Activated CD4-positive, alpha-beta T cell treated with anti-CD3 and anti-CD28 coated beads, Interleukin-2, amount 10 ng/mL, durations not matched to agents 7 days and 5 days (primary cell): ENCODE measurements at regions not wholly inside any gene's neighbourhood (a gene's known extent, or its start where the extent isn't known, plus 50 kb on each side); places are given as distances from the start of the nearest gene placed in this dataset.
A peak's percentile ranks its signal among the peaks of the same experiment; 100 is the strongest.
"Not testable (repeated sequence)": the region's sequence is repeated elsewhere in the genome, so short reads cannot be mapped to it uniquely, and the experiment has no call there.

ENCODE experiments used
- CTCF ChIA-PET: fragments of 350-600 bp; sonication (Branson Sonifier 250); formaldehyde crosslinking; loops from one replicate; lab custom pipeline; 2021; ENCODE audit warnings: antibody characterized with exemption; lab: Charles Lee
- POLR2A ChIA-PET: fragments of 350-600 bp; sonication (Branson Sonifier 250); formaldehyde crosslinking; loops from one replicate; lab custom pipeline; 2021; ENCODE audit warnings: antibody characterized with exemption; lab: Charles Lee
- DNase-seq: peaks from one replicate; pipeline ENCODE4 v3.0.0-alpha.2; 2020
- H3K27ac Mint-ChIP-seq: one replicate; pipeline ENCODE4 v1.8.0; 2021; ENCODE audit warnings: mild to moderate bottlenecking, moderate library complexity, mixed read lengths
- H3K27me3 Mint-ChIP-seq: one replicate; pipeline ENCODE4 v1.8.0; 2021; ENCODE audit warnings: mixed read lengths
- H3K36me3 Mint-ChIP-seq: one replicate; pipeline ENCODE4 v1.8.0; 2021; ENCODE audit warnings: low read depth, mixed read lengths
- H3K4me1 Mint-ChIP-seq: one replicate; pipeline ENCODE4 v1.8.0; 2021; ENCODE audit warnings: mixed read lengths
- H3K4me3 Mint-ChIP-seq: one replicate; pipeline ENCODE4 v1.8.0; 2021; ENCODE audit warnings: mild to moderate bottlenecking, moderate library complexity, mixed read lengths
- H3K9me3 Mint-ChIP-seq: one replicate; pipeline ENCODE4 v1.8.0; 2021; ENCODE audit warnings: mixed read lengths

GRCh38 chr10:9163699-9164098 lies 1109.2 kb downstream of the GATA3 start:
- peaks cover 25% of the 10 kb centered on the region for H3K9me3 Mint-ChIP-seq
- POLR2A ChIA-PET = no interaction called here
- no peak overlapping the region for H3K4me3 Mint-ChIP-seq
- peaks cover 3% of the 10 kb centered on the region for H3K36me3 Mint-ChIP-seq
- H3K27me3 Mint-ChIP-seq = no peaks in the 10 kb centered on the region
- H3K4me1 Mint-ChIP-seq = peaks cover 23% of the 10 kb centered on the region
- no peak overlapping the region for H3K27ac Mint-ChIP-seq
- no peak for DNase-seq
- CTCF ChIA-PET = interaction anchor here (0.7 to 1.1 kb wide), 3 partner anchors 141 to 1920 kb away, joined by 3 to 4 read pairs (median 3); no protein-coding TSS in a partner anchor

DNA sequence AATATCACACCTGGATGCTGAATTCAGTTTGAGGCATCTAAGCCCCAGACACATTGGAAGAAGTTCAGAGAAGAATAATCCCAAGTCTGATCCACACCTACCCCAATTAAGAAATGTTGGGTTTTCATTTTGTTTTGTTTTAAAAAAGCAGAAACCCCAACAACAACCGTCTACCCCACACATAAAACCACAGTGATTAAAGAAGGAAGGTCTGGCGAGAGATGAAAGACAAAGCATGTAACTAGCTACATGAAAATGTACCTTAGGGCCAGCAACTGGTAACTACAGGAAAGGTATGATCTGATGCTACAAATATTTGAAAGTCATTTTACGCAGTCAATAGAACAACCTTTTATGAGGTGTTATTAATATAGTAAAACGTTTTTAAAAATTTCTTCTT lies 1112.3 kb downstream of the GATA3 start:
- peaks cover 3% of the 10 kb centered on the region for H3K36me3 Mint-ChIP-seq
- peaks cover 23% of the 10 kb centered on the region for H3K4me1 Mint-ChIP-seq
- ChIA-PET CTCF (no interaction called here), POLR2A (interaction anchor here (0.6 kb wide), 1 partner anchor 85 kb away, joined by 4 read pairs; no protein-coding TSS in a partner anchor)
- peaks cover 11% of the 10 kb centered on the region for H3K9me3 Mint-ChIP-seq
- H3K4me3 Mint-ChIP-seq = no peak overlapping the region
- no peak for DNase-seq
- no peak overlapping the region for H3K27ac Mint-ChIP-seq
- no peaks in the 10 kb centered on the region for H3K27me3 Mint-ChIP-seq

DNA sequence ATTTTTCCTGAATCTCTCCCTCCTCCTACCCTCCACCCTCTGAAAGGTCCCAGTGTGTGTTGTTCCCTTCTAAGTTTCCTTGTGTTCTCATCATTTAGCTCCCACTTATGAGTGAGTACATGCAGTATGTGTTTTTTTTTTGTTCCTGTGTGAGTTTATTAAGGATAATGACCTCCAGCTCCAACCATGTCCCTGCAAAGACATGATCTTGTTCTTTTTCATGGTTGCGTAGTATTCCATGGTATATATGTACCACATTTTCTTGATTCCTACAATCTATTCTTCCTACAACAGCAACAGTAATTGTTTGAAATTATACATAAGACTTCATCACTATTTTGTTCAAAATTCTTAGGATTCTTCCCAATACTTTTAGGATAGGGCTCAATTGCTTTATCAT lies 1117.8 kb downstream of the GATA3 start:
- no peak overlapping the region for H3K4me3 Mint-ChIP-seq

DNA sequence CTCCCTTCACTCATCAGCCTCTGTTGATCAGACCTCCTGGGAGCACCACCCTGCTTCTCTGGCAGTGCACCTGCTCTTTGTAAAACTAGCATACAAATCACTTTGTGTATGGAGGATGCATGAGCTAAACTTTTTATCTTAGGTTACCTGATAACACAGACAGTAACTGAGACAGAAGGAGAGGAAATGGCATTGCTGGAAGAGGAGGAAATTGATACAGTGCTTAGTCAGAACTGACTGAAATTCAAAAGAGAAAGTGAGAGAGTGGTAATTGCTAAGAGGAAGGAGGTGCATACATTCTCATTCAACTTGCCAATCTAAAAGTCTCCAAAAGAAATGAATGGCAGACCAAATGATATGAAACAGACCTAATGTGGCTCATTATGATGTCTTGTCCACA lies 1120.7 kb downstream of the GATA3 start:
- no peak for DNase-seq
- CTCF ChIA-PET = no interaction called here
- no peak overlapping the region for H3K4me3 Mint-ChIP-seq
- H3K27ac Mint-ChIP-seq = no peak overlapping the region
- no peaks in the 10 kb centered on the region for H3K36me3 Mint-ChIP-seq
- no peaks in the 10 kb centered on the region for H3K27me3 Mint-ChIP-seq
- peaks cover 15% of the 10 kb centered on the region for H3K4me1 Mint-ChIP-seq
- POLR2A ChIA-PET = no interaction called here
- H3K9me3 Mint-ChIP-seq = peaks cover 11% of the 10 kb centered on the region

More for the DNA sequence above, 1117.8 kb downstream of the GATA3 start:
- Mint-ChIP-seq H3K27me3 (no peaks in the 10 kb centered on the region), H3K4me1 (peaks cover 16% of the 10 kb centered on the region), H3K36me3 (no peaks in the 10 kb centered on the region), H3K27ac (no peak overlapping the region), H3K9me3 (peaks cover 11% of the 10 kb centered on the region)
- DNase-seq = no peak
- CTCF ChIA-PET = no interaction called here
- POLR2A ChIA-PET = no interaction called here

DNA sequence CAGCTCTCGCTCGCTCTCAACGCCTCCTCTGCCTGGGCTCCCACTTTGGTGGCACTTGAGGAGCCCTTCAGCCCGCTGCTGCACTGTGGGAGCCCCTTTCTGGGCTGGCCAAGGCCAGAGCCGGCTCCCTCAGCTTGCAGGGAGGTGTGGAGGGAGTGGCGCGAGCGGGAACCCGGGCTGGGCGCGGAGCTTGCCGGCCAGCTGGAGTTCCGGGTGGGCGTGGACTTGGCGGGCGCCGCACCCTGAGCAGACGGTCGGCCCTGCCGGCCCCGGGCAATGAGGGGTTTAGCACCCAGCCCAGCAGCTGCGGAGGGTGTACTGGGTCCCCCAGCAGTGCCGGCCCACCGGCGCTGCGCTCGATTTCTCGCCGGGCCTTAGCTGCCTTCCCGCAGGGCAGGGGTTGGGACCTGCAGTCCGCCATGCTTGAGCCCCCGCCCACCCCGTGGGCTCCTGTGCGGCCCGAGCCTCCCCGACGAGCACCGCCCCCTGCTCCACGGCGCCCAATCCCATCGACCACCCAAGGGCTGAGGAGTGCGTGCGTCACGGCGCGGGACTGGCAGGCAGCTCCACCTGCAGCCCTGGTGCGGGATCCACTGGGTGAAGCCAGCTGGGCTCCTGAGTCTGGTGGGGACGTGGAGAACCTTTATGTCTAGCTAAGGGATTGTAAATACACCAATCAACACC lies 1128.9 kb downstream of the GATA3 start:
- H3K36me3 Mint-ChIP-seq, H3K4me3 Mint-ChIP-seq, DNase-seq, POLR2A ChIA-PET, CTCF ChIA-PET, H3K27me3 Mint-ChIP-seq, H3K27ac Mint-ChIP-seq, H3K9me3 Mint-ChIP-seq, H3K4me1 Mint-ChIP-seq: not testable (repeated sequence)

DNA sequence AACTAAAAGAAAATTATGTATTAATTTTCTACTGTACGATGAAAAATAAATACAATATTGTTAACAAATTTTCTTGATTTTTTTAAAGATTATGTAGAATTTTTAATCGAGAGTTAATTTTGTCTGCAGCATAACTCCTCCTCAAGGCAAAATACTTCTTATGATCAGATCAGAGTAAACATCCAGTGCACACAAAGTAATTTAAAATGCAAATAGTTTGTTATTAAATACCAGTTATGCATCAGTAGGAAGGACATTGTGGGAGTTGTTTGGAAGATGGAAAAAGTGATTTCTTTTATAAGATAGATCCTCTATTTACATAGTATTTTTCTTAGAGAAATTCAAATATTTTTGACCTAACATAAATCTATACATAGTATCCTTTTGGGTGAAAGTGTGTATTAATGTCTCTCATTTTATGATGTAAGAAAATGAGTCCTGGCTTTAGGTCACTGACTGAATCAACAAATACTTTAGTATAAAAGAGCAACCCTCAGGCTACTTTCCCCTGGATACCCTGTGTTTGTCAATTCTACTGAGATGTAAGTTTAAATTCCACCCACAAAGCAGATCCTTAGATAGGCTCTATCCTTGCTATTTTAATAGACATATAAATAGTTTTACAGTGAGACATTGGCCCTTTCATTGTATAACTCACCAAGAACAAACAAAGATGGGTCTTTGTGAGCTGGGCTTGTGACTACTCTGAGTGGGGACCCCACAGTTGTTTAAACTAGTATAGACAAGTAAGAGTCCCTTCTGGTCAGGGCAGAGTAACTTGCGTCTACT lies 1133.7 kb downstream of the GATA3 start:
- H3K36me3 Mint-ChIP-seq = no peaks in the 10 kb centered on the region
- H3K9me3 Mint-ChIP-seq = no peaks in the 10 kb centered on the region
- ChIA-PET POLR2A (no interaction called here), CTCF (interaction anchor here (0.5 kb wide), 1 partner anchor 1957 kb away, joined by 3 read pairs; no protein-coding TSS in a partner anchor)
- no peak for DNase-seq
- H3K4me1 Mint-ChIP-seq = peaks cover 2% of the 10 kb centered on the region
- peaks cover 2% of the 10 kb centered on the region for H3K27me3 Mint-ChIP-seq
- no peak overlapping the region for H3K4me3 Mint-ChIP-seq
- no peak overlapping the region for H3K27ac Mint-ChIP-seq

DNA sequence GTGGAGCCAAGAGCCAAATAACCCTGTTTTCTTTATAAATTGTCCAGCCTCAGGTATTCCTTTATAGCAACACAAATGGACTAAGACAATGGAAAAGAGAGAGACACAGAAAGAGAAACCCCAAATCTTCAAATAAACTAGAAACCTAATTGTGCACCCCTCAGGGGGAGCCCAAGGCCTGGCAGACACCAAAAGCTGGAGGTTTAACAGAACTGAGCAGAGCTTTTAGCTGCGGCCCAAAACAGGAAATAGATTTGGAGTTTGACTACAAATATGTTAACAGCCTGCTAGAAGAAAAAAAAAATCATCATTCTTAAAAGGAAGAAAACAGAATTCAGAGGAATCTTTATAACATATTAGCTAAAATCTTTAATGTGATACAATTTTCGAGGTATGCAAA lies 1135.0 kb downstream of the GATA3 start:
- POLR2A ChIA-PET = no interaction called here
- Mint-ChIP-seq H3K36me3 (no peaks in the 10 kb centered on the region), H3K9me3 (no peaks in the 10 kb centered on the region), H3K27ac (no peak overlapping the region), H3K27me3 (peaks cover 2% of the 10 kb centered on the region), H3K4me1 (peaks cover 2% of the 10 kb centered on the region), H3K4me3 (no peak overlapping the region)
- CTCF ChIA-PET = no interaction called here
- no peak for DNase-seq

- no peaks in the 10 kb centered on the region for H3K9me3 Mint-ChIP-seq
- POLR2A ChIA-PET = no interaction called here
- H3K27ac Mint-ChIP-seq = no peak overlapping the region
- H3K4me1 Mint-ChIP-seq = peaks cover 2% of the 10 kb centered on the region
- no peak for DNase-seq
- peaks cover 2% of the 10 kb centered on the region for H3K27me3 Mint-ChIP-seq
- no peaks in the 10 kb centered on the region for H3K36me3 Mint-ChIP-seq
- H3K4me3 Mint-ChIP-seq = no peak overlapping the region
- CTCF ChIA-PET = no interaction called here
Measured at GRCh38 chr10:9193120-9193519, 1138.6 kb downstream of the GATA3 start.

- Mint-ChIP-seq H3K27me3 (peaks cover 2% of the 10 kb centered on the region), H3K27ac (no peak overlapping the region), H3K9me3 (no peaks in the 10 kb centered on the region), H3K4me1 (no peaks in the 10 kb centered on the region), H3K36me3 (no peaks in the 10 kb centered on the region), H3K4me3 (no peak overlapping the region)
- ChIA-PET POLR2A (no interaction called here), CTCF (no interaction called here)
- no peak for DNase-seq
Measured at GRCh38 chr10:9195385-9195784, 1140.9 kb downstream of the GATA3 start.

DNA sequence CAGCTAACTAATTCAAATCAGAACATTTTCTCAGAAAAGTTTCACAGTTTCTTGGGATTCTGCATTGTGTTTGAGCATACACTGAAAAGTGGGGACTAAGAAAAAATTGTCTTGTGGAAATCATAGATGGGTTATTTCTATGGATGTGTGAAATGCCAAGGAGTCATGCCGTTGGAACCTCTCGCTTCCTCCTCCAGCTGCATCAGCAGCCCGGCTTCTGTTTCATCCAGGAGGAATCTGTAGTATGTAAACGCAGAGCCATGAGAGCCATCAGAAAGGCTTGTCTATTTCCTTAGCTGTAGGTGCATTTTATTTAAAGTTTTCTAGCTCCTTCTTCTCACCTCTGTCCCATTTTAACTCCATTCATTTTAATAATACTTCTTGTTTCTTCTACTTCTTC lies 1144.1 kb downstream of the GATA3 start:
- no peak overlapping the region for H3K27ac Mint-ChIP-seq
- no peak for DNase-seq
- no peak overlapping the region for H3K4me3 Mint-ChIP-seq
- H3K27me3 Mint-ChIP-seq = no peaks in the 10 kb centered on the region
- H3K4me1 Mint-ChIP-seq = no peaks in the 10 kb centered on the region
- H3K9me3 Mint-ChIP-seq = no peaks in the 10 kb centered on the region
- POLR2A ChIA-PET = no interaction called here
- no peaks in the 10 kb centered on the region for H3K36me3 Mint-ChIP-seq
- CTCF ChIA-PET = no interaction called here

DNA sequence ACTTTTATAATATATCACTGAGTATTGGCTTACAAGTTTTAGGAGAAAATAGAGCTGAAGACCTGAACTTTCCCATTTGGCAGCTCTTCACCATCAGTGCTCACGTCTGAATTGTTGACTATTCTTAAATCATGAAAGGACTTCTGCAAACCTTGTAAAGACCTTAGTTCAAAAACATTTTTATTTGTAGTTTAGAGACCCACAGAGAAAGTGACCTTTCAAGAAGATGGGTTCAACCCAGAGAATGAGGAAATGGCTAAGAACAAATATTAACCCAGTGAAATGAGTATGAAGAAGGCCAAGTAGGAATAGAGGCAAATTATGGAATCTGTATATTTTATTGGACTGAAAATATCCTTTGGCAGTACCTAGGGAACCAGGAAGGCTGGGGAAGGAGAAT lies 1151.1 kb downstream of the GATA3 start:
- Mint-ChIP-seq H3K27ac (no peak overlapping the region), H3K9me3 (no peaks in the 10 kb centered on the region), H3K4me3 (no peak overlapping the region), H3K36me3 (no peaks in the 10 kb centered on the region), H3K27me3 (no peaks in the 10 kb centered on the region), H3K4me1 (no peaks in the 10 kb centered on the region)
- ChIA-PET CTCF (no interaction called here), POLR2A (no interaction called here)
- no peak for DNase-seq

DNA sequence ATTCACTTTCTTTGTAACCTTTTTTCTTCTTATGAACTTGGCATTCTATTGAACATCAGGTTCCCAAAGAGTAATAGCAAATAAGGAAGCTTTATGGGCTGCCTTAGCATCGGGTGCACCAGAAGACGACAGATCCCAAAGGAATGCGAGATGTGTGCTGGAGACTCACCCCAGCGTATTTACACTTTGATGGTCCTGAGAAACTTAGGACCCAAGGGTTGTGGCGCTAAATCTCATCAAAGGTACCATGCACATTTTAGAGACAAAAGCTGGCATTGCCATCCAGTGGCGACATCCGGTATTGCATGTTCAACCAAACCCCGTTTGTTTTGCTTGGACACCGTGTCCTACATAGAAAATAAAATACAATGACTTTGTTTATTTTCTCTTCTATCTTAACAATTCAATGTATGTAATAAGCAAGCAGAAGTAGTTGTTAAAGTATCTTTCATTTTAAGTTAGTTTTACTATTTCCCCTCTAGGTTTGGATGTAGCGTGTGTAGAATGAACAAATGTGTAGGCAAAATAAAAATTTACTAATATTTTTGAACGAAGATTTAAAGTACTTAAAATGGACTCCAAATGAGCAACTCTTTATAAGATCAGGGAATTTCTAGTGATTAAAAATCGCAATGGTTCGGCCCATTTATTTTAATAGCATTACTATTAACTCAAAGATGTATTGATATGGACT lies 1154.8 kb downstream of the GATA3 start:
- Mint-ChIP-seq H3K27me3 (no peaks in the 10 kb centered on the region), H3K36me3 (no peaks in the 10 kb centered on the region), H3K27ac (no peak overlapping the region), H3K4me1 (no peaks in the 10 kb centered on the region), H3K4me3 (no peak overlapping the region), H3K9me3 (no peaks in the 10 kb centered on the region)
- POLR2A ChIA-PET = no interaction called here
- peak; percentile 74 for DNase-seq
- CTCF ChIA-PET = interaction anchor here (0.6 to 1.4 kb wide), 2 partner anchors 14 to 1254 kb away, joined by 3 read pairs; no protein-coding TSS in a partner anchor

GRCh38 chr10:9211228-9211627 lies 1156.7 kb downstream of the GATA3 start:
- Mint-ChIP-seq H3K27me3 (no peaks in the 10 kb centered on the region), H3K36me3 (no peaks in the 10 kb centered on the region), H3K27ac (no peak overlapping the region), H3K9me3 (no peaks in the 10 kb centered on the region), H3K4me3 (no peak overlapping the region), H3K4me1 (no peaks in the 10 kb centered on the region)
- ChIA-PET POLR2A (no interaction called here), CTCF (no interaction called here)
- no peak for DNase-seq
